Motor neuron (in vitro differentiated cells): ENCODE measurements at regions not wholly inside any gene's neighbourhood (a gene's known extent, or its start where the extent isn't known, plus 50 kb on each side); places are given as distances from the start of the nearest gene placed in this dataset.
A peak's percentile ranks its signal among the peaks of the same experiment; 100 is the strongest.

Source experiments
- ATAC-seq, 8 experiments: fragments of 200-7000 bp; cut with Tn5 transposase; replicated peaks in 6 of 8; 2 replicates each; pipeline ENCODE4 v1.8.0; 2021; ENCODE audit warnings: mild to moderate bottlenecking in 8 of 8, moderate library complexity in 8 of 8
- H3K27ac ChIP-seq, 2 donors: fragments of 250-450 bp; sonication (Bioruptor Pico); 2 replicates each; pipeline ENCODE4 v1.9.0; 2021; ENCODE audit warnings: antibody characterized with exemption in 2 of 2, mild to moderate bottlenecking in 2 of 2, moderate library complexity in 1 of 2
- H3K4me1 ChIP-seq, 2 donors: fragments of 250-450 bp; sonication (Bioruptor Pico); replicated peaks in 1 of 2; 2 replicates each; pipeline ENCODE4 v1.6.1; 2021; ENCODE audit warnings: antibody characterized with exemption in 2 of 2, mild to moderate bottlenecking in 2 of 2, moderate library complexity in 1 of 2
- H3K4me3 ChIP-seq, 5 donors: fragments of 250-450 bp; sonication (Bioruptor Pico); 2 replicates each; pipeline ENCODE4 v1.9.0; 2021; ENCODE audit warnings: antibody characterized with exemption in 5 of 5, mild to moderate bottlenecking in 5 of 5, moderate library complexity in 4 of 5
- WGBS, 10 experiments: fragments of 450-650 bp; shearing (Covaris generic); methylation state at CpG; one replicate each; pipeline ENCODE4 v1.0.0; 2022; 5-methylcytosine and 5-hydroxymethylcytosine counted together
- in situ Hi-C, 9 experiments: fragments of 400-800 bp; cut with MboI; loops; one replicate each; pipeline ENCODE4 v1.15.0; 2021; ENCODE audit warnings: low sequenced_read_pairs in 9 of 9, low pct_unique_long_range_greater_than_20kb in 2 of 9; ENCODE audit not compliant: unreplicated experiment in 9 of 9

DNA sequence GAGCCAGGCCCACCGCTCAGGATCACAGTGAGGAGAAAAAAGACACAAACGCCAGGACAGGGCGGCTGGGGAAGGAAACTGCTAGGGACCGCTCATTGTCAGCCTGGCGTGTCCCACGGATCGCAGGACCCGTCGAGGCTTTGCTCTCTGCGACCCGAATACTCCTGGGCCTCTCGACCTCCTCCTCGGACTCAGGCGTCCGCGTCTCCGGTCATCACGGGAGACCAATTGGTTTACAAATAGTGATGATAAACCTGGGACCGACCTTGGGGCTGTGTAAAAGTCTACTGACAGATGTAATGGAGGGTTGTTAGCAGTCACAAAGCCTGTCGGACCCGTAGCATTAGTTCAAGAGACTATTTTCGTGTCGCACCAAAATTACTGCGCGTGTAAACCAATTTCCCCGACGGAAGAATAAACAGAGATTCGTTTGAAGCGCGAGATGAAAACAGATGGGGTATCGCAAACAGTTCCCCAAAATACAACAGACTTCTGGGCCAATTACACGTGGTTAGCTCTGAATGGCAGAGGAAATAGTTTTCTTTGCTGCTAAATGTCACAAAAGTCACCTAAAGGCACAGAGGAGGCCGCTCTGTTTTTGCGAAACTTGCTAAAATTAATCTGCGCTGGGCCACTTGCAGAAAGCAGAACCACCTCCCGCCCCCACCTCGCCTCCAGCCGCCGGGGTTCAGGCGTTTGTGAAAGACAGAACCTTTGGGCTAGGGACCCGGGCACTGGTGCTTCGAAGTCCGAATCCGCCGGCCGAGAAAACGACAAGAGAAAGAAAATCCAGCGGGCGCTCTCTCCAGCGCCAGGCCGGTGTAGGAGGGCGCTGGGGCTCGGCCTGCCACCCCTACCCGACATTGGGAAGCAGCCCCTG is 67.6 kb downstream of the FOXD1 start:
- no peak overlapping the region for H3K27ac ChIP-seq
- WGBS, 10 experiments = 56 to 93% (median 75%) methylated on average over 2 to 32 of the region's 54 CpGs; no CpG with 5 or more reads in 2 of the 10 experiments
- in situ Hi-C loops = no loop called here
- H3K4me1 ChIP-seq = peaks cover 5 to 8% of the 10 kb centered on the region in 2 donors
- ATAC-seq = no peak
- H3K4me3 ChIP-seq = no peak overlapping the region

DNA sequence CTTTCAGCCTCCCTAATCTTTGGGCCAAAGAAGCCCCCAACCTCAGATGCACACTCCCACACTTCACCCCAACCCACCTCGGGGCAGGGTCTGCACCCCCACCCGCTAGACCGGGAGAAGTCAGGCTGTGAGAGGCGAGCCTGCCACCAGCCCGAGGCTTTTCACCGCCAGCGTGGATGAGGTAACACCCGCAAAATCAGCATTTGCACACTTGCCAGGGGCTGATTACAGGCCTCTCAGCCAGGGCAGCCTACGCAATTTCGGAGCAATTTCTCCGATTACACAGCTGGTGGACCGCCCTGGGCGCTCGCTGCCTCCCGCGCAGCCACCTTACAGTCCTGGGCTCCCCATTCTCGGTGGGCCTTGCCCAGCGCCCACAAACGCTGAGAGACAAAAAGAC is 68.5 kb downstream of the FOXD1 start:
- ATAC-seq = no peak

DNA sequence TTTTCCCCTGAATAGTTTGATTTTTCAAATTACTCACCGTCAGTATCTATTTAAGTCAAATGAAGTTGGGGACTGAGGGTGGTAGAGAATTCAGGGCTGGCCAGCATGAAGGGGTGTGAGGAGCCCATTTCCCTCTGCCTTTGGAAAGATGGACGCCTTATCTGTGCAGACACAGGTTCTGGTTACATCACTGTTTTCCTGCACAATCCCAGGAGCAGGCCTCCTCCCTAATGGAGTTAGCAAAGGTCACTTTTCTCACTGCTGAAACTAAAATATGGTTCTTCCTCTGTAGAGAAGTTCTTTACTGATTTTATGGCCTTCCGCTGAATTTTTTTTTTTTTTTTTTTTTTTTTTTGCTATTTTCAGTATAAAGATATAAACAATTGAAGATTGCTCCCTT is 69.1 kb downstream of the FOXD1 start:
- in situ Hi-C loops = no loop called here
- Histone ChIP-seq H3K4me3 (no peak overlapping the region), H3K27ac (no peak overlapping the region), H3K4me1 (peaks cover 5 to 8% of the 10 kb centered on the region in 2 donors)
- ATAC-seq = no peak
- WGBS, 10 experiments = 88 to 100% (median 94%) methylated on average over 1 to 2 of the region's 3 CpGs

More for the DNA sequence above, 68.5 kb downstream of the FOXD1 start:
- in situ Hi-C loops = no loop called here
- 30 to 88% (median 71%) methylated on average over 2 to 10 of the region's 19 CpGs; no CpG with 5 or more reads in 7 of the 10 experiments for WGBS, 10 experiments
- no peak overlapping the region for H3K4me3 ChIP-seq
- peaks cover 5 to 8% of the 10 kb centered on the region in 2 donors for H3K4me1 ChIP-seq
- no peak overlapping the region for H3K27ac ChIP-seq

DNA sequence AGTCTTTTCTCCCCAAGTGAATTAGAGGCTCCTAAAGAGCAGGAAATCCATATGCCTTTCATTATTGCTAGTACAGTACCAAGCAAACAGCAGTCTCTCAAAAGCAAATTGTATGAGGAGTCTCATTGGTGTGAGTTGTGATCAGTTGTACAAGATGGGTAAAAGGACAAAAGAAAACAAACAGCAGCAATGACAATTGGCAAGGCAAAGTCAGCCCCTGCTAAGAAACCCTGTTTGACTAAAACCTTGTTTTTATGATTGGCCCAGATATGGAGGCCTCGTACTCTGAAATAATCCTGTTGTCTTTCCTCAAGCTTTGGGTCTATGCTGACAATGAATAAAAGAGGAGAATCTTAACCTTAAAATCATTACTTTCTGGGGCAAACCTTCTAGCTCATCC is 69.8 kb downstream of the FOXD1 start:
- H3K4me1 ChIP-seq = peaks cover 5 to 8% of the 10 kb centered on the region in 2 donors
- no peak for ATAC-seq
- 88 to 100% (median 100%) methylated on average over 1 of the region's 1 CpG; no CpG with 5 or more reads in 3 of the 10 experiments for WGBS, 10 experiments
- H3K27ac ChIP-seq = no peak overlapping the region
- no peak overlapping the region for H3K4me3 ChIP-seq
- in situ Hi-C loops = no loop called here

DNA sequence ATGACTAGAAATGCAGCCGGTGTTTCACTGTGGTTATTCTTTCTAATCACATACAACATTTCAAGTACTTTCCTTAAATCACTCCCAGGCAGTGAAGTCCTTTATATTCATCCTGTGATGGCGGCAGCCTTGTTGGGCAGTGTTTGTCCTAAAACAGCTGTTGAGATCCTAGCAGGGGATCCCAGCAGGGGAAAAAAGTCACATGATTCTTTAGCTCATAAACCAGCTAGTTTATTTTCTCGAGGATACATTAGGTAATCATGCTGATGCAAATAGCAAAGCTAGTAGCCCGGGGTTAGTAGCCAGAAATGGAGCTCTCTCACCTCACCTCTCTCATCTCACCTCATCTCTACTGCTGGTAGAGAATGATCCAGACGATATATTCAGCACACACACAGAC is 70.5 kb downstream of the FOXD1 start:
- no peak overlapping the region for H3K4me3 ChIP-seq
- no peak overlapping the region for H3K27ac ChIP-seq
- H3K4me1 ChIP-seq = peaks cover 5 to 8% of the 10 kb centered on the region in 2 donors
- ATAC-seq = peak in 5 of 8 experiments; percentile 47 to 82 (median 53)
- 8 to 100% (median 60%) methylated on average over 1 to 5 of the region's 5 CpGs; no CpG with 5 or more reads in 1 of the 10 experiments for WGBS, 10 experiments
- in situ Hi-C loops = no loop called here

DNA sequence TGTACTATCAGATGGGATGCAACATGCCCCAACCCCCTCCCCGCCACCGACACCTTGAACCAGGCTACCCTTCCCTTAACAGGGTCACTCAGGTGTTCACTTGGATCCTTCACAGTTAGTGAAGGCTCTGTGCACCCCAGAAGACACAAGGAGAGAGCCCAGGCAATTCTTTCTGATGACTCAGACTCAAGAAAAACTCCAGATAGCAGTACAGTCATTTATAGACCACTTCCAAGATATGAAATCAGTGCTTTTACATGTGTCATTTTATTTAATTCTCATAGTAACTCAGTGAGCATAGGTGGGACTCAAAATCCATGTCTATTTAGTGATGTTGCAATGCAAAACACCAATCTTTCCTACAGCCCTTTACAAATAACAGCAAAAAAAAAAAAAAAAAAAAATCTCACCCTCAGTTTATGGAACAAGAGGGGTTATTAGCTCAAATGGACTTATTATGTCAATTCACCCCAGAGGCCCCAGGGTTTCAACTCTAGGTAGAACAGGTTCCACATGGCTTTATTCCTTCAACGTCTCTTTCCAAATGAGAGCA is 71.9 kb downstream of the FOXD1 start:
- 40 to 100% (median 95%) methylated on average over 1 to 3 of the region's 3 CpGs; no CpG with 5 or more reads in 4 of the 10 experiments for WGBS, 10 experiments
- peaks cover 5 to 8% of the 10 kb centered on the region in 2 donors for H3K4me1 ChIP-seq
- in situ Hi-C loops = no loop called here
- no peak overlapping the region for H3K4me3 ChIP-seq
- no peak overlapping the region for H3K27ac ChIP-seq
- ATAC-seq = no peak

DNA sequence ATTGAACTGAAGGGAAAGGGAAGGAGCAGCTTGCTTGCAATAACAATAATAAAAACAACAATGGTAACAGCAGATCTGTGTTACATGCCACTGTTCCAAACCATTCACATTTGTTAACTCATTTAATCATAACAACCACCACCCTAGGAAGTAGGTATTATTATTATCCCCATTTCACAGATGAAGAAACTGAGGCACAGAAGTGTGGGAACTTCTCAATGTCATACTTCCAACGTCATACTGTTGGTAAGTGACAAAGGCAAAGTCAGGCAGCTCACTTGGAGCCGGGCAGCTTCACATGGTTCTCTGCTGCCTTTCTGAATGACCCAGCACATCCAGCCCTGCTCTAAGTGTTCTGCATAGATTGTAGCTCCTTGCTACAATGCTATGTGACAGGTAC is 72.6 kb downstream of the FOXD1 start:
- in situ Hi-C loops = no loop called here
- peaks cover 5 to 8% of the 10 kb centered on the region in 2 donors for H3K4me1 ChIP-seq
- H3K27ac ChIP-seq = no peak overlapping the region
- H3K4me3 ChIP-seq = no peak overlapping the region
- ATAC-seq = no peak
- 51 to 63% methylated on average over 1 to 2 of the region's 2 CpGs; no CpG with 5 or more reads in 8 of the 10 experiments for WGBS, 10 experiments

DNA sequence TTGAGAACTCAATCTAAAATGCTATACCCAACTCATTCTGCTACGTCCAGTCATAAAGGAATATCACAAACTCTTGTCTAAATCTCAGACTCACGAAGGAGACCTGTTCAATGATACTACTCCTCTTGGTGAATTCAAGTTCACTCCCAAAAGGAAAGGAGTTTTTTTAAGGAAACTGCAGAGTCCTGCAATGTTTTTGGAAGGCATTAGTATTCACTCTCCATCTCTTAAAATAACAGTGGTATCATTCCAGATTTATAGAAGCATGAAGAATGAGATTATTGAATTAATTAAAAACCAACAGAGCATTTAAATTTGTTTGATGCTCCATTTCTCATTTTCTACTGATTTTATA is 73.4 kb downstream of the FOXD1 start:
- no peak for ATAC-seq
- WGBS, 10 experiments = 36 to 100% (median 86%) methylated on average over 1 to 2 of the region's 2 CpGs; no CpG with 5 or more reads in 2 of the 10 experiments
- Histone ChIP-seq H3K27ac (no peak overlapping the region), H3K4me3 (no peak overlapping the region), H3K4me1 (peaks cover 5 to 8% of the 10 kb centered on the region in 2 donors)
- in situ Hi-C loops = no loop called here

DNA sequence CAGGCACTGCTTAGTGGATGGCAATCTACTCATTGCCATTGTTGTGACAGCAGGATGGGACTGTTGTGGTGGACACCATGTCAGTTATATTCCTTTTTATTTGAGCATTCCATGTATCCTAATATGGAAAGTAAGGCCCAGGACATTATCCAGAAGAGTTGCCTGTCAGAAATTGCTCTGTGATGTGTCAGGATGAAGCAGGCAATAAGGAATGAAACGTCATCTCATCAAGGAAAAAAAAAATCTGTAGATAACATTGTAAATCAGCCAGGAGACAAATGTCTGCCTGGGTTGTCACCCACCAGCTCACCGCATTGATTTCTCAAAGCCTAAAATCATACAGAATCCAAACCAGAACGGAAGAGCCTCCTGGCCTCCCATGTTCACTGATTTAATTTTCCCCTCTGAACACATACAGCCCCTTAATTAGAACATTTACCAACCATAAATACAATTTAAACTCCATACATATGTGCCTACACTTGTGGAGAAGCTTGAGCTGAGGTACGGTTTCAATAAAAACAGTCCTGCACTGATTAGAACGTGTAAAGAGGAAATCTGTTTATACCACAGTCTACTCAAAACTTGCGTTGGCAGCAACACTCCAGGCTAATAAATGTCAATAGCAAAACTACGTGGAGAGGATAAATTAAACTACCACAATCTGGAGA is 73.9 kb downstream of the FOXD1 start:
- Histone ChIP-seq H3K4me1 (peaks cover 5 to 8% of the 10 kb centered on the region in 2 donors), H3K27ac (no peak overlapping the region), H3K4me3 (no peak overlapping the region)
- ATAC-seq = no peak
- WGBS, 10 experiments = 0 to 89% (median 83%) methylated on average over 2 to 7 of the region's 7 CpGs; no CpG with 5 or more reads in 1 of the 10 experiments
- in situ Hi-C loops = no loop called here

DNA sequence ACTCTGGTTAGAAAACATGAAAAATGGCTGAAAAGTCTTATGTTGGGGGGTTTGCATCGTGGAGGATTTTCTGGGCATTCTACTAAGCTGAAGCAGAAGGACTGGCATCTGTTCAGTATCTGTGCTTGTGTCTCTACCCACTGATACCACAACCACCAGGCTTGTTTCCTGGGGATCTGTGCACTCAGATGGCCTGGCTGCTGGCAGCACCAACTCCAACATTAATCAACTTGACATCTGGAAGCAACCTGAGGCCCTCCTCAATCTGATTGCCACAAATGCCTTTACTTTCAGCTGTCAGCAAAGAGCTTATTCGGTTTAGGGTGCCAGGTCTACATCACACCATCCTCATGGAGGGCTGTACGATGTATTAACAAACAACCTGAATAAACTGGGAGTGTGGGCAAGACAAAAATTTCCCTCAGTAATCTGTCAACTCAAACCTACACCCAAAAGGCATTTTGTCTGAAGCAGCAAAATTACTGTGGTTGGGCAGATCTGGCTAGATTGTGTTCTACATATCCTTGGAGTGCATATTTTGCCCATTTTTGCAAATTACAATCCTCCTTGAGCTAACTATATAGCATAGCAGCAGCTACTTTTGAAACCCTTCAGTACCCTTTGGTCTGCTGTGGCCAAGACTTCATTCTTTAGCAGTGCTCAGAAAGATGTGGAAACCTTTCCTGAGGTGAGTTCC is 74.6 kb downstream of the FOXD1 start:
- Histone ChIP-seq H3K4me3 (no peak overlapping the region), H3K27ac (no peak overlapping the region), H3K4me1 (peaks cover 5 to 8% of the 10 kb centered on the region in 2 donors)
- peak in 2 of 8 experiments; percentile 9 to 26 for ATAC-seq
- 38 to 88% (median 82%) methylated on average over 1 to 3 of the region's 3 CpGs; no CpG with 5 or more reads in 4 of the 10 experiments for WGBS, 10 experiments
- in situ Hi-C loops = no loop called here

DNA sequence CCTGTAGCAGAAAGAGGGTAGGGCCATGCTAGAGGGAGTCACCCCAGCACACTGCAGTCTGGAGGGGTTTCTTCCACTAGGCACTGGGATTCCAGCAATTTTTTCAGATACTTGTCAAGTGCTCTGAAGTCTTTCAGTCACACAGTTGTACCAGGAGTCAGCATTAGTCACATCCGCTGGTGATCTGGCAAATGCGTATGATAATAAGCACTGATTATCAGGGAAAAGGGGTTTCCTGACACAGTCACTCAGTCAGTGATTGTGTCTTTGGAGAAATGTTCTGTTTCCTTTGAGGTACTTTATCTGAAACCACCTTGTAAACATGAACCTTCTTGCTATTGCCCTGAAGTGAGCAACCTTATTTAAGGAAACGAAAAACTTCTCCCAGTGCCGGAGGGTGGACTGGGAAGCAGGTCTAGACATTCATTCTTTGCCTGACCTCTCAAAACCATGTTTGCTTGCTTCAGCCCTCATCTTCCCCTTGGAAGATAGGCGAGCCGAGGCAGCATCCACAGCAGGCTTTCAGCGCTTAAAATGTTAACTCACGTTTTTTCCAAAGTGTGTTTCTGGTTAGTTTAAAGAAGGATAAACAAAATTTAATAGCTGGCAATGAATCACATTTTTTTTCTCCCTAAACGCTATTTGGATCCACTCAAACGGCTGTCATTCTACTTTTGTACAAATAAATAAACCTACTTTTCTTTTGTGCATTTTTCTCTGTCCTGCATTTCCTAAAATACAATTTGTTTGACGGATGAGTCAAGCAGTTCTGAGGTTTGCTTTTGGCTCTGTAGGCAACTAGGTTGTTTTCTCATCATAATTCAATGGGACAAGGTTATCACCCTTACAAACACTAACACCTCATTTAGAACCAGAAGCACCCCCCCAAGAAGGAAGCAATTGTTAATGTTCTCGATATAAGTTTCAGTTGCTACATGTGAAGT is 77.7 kb downstream of the FOXD1 start:
- peaks cover 0 to 2% of the 10 kb centered on the region in 2 donors for H3K4me1 ChIP-seq
- peak in 2 of 8 experiments; percentile 89 to 91 for ATAC-seq
- in situ Hi-C loops = no loop called here
- WGBS, 10 experiments = 9 to 93% (median 71%) methylated on average over 5 to 12 of the region's 12 CpGs
- no peak overlapping the region for H3K27ac ChIP-seq
- no peak overlapping the region for H3K4me3 ChIP-seq

DNA sequence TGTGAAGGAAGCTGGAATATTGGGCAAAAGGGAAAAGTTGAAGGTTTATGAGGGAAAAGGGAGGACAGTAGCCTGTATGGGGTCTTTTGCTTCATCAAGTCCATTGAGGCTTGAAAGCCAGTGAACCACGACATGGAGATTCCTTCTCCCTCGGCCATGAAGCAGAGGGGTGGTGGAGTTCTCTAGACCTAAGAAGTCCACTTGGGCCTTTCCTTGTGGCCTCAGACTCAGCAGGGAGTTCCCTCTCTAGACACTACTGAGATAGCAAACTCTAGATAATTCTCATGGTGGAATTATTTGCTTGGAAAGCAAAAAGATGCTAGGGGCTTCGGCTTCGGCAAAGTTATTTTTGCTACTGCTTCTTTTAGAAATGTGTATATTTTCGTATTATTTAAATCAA is 78.5 kb downstream of the FOXD1 start:
- H3K4me3 ChIP-seq = no peak overlapping the region
- in situ Hi-C loops = no loop called here
- no peak overlapping the region for H3K27ac ChIP-seq
- no peak for ATAC-seq
- WGBS, 10 experiments = 11 to 100% (median 70%) methylated on average over 1 to 4 of the region's 5 CpGs; no CpG with 5 or more reads in 2 of the 10 experiments
- peaks cover 0 to 10% of the 10 kb centered on the region in 2 donors for H3K4me1 ChIP-seq
